NCI-H510A treated with DMSO at 0.1 percent for 48 hours (cell line): ENCODE measurements at regions not wholly inside any gene's neighbourhood (a gene's known extent, or its start where the extent isn't known, plus 50 kb on each side); places are given as distances from the start of the nearest gene placed in this dataset.
"Not testable (repeated sequence)": the region's sequence is repeated elsewhere in the genome, so short reads cannot be mapped to it uniquely, and the experiment has no call there.

Experiments used
- DNase-seq: peaks from one replicate; lab custom pipeline; 2025; lab: John Stamatoyannopoulos, UW

GRCh38 chr6:37580176-37580955 is 80.7 kb upstream of the CCDC167 start:
- DNase-seq: no peak

GRCh38 chr6:37579444-37580067 is 79.9 kb upstream of the CCDC167 start:
- DNase-seq: no peak

- no peak for DNase-seq
These were observed 78.4 kb upstream of the CCDC167 start for GRCh38 chr6:37578104-37578503.

DNA sequence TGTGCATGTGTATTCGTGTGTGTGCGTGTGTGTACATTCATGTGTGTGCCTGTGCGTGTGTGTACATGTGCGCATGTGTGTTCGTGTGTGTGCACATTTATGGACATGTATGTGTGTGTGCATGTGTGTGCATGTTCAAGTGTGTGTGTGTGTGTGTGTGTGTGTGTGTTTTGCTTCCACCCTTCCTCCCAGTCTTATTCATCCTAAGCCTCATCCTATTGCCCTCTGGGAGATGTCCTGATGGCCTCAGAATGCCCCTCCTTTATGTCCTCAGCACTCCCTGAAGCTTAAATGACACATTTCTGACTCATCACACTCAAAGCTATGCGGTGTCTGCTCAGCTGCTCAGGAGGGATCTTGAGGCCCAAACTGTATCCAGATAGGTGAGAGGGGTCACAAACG is 76.6 kb upstream of the CCDC167 start:
- DNase-seq: no peak

GRCh38 chr6:37575221-37575620 is 75.5 kb upstream of the CCDC167 start:
- no peak for DNase-seq

DNA sequence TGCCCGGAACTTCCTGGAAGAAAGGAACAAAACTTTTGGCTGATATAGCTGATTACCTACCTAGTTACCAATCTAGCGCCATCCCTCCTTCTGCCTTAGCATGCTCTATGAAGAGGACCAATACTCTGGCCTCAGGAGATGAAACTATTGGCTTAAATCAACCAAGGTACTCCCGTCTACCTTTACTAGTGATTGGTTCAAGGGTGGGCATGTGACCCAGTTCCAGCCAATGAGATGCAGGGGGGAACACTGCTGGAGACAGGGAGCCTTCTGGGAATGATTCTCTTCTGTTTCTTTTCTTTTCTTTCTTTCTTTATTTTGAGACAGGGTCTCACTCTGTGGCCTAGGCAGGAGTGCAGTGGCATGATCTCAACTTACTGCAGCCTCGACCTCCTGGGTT is 72.6 kb upstream of the CCDC167 start:
- DNase-seq: no peak

DNA sequence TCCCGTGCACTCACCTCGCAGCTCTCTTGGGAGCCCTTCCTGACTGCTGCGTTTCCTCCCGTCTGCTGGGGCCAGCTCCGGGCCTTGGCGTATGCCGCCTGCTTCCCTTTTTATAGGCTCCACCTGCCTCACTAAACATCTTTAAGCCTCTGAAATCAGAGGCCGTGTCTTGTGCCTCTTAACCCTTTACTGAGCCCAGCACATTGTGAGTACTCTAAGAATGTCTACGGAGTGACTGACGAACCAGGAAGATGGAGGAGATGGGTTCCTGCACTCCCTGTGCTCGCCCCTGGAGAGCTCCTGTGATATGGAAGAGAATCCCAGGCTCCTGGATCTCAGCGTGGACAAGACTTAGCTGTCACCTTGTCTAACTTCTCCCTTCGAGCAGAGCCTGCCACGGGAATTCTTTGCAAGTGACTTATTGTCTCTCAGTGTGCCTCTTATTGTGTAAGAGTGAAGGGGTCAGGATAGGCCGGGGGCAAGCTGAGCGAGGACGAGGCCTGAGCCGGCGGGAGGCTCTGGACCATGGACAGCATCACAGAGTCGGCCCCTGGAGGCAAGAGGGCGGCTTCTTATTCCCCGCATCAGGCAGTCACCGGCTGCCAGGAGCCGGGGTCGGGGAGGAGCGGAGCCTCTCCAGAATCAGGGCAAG is 70.9 kb upstream of the CCDC167 start:
- no peak for DNase-seq

DNA sequence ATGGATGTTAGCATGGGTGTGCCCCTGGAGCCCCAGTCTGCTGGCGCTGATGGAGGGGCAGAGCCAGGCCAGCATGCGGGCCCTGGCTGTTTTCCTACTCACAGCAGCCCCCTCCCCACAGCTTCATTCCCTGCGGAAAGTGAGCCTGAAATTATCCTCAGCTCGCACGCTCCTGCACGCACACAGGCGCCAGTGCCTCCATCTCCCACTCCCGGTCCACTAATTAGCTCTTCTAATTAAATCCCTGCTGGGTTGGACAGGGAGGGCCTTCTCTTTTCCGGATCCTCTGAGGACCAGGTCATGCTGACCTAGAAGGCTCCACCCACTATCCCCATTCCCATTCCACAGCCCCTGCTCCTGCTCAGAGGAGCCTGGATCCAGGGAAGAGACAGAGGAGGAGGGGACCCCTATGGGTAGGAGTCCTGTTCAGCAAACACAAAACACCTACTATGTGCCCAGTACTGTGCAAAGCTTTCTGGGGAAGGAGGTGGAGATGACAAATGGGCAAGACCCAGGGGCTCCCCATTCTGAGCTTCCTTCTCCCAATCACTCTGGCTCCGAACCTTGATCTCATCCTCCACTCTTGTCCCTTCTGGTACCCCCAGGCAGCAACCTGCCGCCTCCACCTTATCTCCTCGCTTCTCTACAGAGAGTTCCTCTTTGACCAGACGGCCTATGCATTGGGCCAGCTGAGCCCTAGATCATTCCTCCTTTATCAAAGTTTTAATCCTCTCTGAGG is 70.2 kb upstream of the CCDC167 start:
- DNase-seq: no peak

DNA sequence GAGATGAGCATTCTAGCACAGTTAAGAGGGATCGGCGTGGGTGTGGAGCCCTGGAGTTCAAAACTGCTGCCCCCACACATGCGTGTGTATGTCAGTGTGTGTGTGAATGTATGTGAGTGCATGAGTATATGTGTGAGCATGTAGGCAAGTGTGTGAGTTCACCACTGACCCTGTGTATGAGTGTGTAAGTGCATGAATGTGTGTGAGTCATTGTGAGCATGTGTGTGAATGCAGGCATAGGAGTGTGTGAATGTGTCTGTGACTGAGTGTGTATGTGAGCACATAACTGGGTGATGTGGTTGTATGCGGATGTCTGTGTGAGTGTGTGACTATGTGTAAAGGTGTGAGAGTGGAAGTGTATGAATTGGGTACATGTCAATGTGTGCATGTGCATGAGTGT is 69.6 kb upstream of the CCDC167 start:
- no peak for DNase-seq

DNA sequence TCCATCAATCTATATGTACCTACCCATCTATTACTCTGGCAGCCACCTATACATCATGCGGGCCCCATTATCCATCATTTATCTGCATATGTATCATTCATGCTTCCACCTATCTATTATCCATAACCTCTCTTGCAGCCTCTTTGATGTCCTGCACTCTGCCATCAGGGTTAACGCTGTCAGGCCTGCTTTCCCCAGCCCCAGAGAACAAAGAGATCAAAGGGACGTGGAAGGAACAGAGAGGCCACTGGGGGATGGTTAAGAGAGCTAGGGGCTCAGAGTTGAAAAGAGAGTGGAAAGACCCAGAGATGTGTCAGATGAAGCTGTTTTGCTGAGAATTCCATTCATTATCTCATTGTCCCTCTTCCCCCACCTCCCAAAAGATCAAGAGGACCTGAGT is 67.3 kb upstream of the CCDC167 start:
- DNase-seq: no peak

DNA sequence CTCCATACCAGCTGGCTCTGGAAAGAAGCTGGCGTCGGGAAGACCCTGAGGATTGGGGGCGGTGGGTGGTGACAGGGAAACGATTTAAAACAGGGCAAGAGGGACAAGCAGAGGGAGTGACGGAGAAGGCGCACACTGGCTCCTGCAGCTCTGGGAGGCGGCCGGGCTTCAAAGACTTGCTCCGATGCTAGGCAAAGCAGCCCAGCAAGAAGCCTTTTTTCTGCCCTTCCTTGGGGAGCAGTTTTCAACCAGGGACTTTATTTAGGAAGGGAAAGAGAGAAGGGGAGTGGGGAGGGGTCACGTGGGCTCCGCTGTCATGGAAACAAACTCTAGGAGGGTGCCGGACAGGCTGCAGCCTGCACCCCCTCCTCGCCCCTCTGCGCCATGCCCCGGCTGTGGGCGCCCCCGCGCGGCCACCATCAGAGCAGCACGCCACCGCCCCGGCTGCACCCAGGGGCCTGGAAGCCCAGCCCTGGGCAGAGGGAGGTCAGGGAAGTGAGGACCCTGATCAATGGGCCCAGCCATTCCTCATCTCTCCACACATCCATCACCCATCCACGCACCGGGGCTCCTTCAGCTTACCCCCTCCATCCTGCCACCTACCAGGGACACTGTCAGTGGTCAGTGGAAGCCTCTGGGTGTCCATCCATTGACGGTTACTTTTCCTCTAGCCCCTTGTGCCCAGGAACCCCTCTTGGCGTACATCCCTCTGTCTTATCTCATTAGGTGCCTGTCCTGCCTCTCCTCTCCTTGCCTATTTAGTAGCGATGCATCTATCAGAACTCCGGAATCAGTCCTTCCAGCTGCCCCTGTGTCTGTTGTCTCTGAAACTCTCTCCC is 66.6 kb upstream of the CCDC167 start:
- DNase-seq: peak; percentile 81

DNA sequence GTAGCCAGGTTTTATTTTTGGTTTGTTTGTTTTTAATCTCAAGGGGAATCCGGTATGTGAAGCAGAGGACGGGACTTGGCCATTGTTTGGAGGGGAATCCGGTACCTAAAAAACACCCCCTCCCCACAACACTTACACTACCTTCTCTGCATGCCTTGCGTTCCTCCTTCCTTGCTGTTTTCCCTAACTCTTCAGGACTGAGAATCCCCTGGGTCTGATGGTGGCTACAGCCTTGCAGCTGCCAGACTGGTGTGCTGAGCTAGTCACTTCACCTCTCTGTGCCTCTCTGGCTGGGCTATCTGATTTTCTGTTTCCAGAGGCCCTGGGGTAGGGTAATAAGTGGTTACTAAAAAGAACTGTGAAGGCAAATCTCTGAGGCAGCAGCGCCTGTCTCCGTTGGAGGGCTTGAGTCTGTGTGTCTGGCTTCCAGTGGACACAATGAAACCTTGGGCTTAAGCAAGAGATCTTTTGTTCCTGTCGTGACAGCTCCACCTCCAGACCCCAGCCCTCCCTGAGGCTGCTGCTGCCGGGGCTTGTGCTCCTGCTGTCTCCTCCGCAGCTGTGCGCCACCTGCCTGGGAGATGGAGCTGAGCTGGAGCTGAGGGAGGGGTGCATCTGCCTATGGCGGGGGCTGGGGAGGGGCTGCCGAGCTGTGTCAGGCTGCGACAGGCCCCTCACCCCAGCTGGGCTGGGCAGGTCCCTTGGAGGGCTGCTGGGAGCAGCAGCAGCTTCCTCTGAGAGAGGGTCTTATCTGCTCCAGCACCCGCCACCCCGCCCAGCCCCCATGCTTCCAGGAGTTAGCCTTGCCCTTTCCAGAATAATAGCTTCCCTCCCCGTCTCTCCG is 65.8 kb upstream of the CCDC167 start:
- DNase-seq: peak; percentile 38

GRCh38 chr6:37562926-37563288 is 63.2 kb upstream of the CCDC167 start:
- DNase-seq: not testable (repeated sequence)

- DNase-seq: no peak
These were observed 61.7 kb upstream of the CCDC167 start for GRCh38 chr6:37561361-37561760.

DNA sequence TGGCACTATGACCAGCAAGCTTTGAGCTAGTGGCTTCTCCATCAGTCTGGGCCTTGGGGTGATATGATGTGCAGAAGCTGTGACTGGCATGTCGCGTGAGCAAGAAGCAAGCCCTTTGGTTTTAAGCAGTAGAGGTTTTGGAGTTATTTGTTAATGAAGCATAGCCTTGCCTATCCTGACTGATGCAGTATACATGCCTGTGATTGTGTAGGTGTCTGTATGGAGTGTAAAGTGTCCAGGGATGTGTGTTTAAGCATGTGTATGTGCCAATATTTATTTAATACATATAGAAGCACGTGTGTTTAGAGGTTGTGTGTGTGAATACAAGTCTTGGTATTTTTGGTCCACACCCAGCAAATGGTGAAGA is 61.0 kb upstream of the CCDC167 start:
- DNase-seq: no peak

GRCh38 chr6:37559501-37559900 is 59.8 kb upstream of the CCDC167 start:
- DNase-seq: no peak

- no peak for DNase-seq
These were observed 59.4 kb upstream of the CCDC167 start for GRCh38 chr6:37559050-37559449.

- DNase-seq: no peak
These were observed 59.0 kb upstream of the CCDC167 start for GRCh38 chr6:37558646-37559045.

DNA sequence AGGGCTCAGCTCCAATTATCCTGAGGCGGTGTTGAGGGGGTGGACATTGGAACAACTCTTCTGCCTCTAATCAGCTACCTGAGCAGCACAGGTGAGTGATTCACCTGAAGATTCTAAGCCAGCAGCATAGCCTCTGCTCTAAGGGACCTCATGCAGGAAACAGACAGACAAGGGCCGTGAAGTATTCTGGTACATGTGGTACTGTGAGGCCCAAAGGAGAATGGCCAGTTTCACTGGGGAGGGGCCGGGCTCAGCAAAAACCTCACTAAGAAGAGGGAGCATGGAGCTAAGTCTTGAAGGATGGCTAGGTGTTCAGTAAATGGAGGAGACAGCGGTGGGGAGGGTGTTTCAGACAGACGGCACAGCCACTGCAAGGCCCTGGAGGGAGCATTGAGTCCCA is 58.5 kb upstream of the CCDC167 start:
- DNase-seq: no peak

GRCh38 chr6:37557645-37558114 is 58.0 kb upstream of the CCDC167 start:
- DNase-seq: no peak
